ENCODE measurements at regions not wholly inside any gene's neighbourhood (a gene's known extent, or its start where the extent isn't known, plus 50 kb on each side); places are given as distances from the start of the nearest gene placed in this dataset.
A peak's percentile ranks its signal among the peaks of the same experiment; 100 is the strongest.
"Not testable (repeated sequence)": the region's sequence is repeated elsewhere in the genome, so short reads cannot be mapped to it uniquely, and the experiment has no call there.

DNA sequence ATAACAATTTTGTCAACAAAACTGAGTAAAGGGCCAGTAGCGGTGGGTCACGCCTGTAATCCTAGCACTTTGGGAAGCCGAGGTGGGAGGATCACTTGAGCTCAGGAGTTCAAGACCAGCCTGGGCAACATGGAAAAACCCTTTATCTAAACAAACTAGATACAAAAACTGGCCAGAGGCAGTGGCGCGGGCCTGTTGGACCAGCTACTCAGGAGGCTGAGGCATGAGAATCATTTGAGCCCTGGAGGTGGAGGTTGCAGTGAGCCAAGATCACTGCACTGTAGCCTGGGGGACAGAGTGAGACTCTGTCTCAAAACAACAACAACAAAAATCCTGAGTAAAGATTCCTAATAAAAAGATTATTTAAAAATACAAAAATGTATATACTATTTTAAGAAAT is 583.1 kb downstream of the KCNJ2 start:
- not testable (repeated sequence) for H3K4me1 ChIP-seq (ENCODE audit: control insufficient read depth in 1 of 2, insufficient read depth in 2 of 2, low read length in 2 of 2); H4K8ac ChIP-seq (ENCODE audit: low read depth, low read length); H4K91ac ChIP-seq (ENCODE audit: low read depth, low read length); H3K14ac ChIP-seq (ENCODE audit: low read length); H2AFZ ChIP-seq (ENCODE audit: insufficient read depth, low read length, poor library complexity); H3K36me3 ChIP-seq (ENCODE audit: control insufficient read depth in 1 of 2, insufficient read depth in 2 of 2, low read length in 2 of 2); H2BK120ac ChIP-seq (ENCODE audit: insufficient read depth, low read length, poor library complexity); H3K27me3 ChIP-seq (ENCODE audit: insufficient read depth, low read length); H3K79me2 ChIP-seq (ENCODE audit: control insufficient read depth, insufficient read depth, low read length, poor library complexity); H4K12ac ChIP-seq (ENCODE audit: low read depth, low read length); H3K4me3 ChIP-seq (ENCODE audit: low read depth, low read length); H3K9ac ChIP-seq (ENCODE audit: low read length); H2BK12ac ChIP-seq (ENCODE audit: low read length); H3K27ac ChIP-seq (ENCODE audit: low read depth, low read length); H3K79me1 ChIP-seq (ENCODE audit: low read length); H3K9me3 ChIP-seq (ENCODE audit: insufficient read depth, low read depth, low read length); H2BK5ac ChIP-seq (ENCODE audit: low read depth, low read length, poor library complexity); H3K4me2 ChIP-seq (ENCODE audit: low read length); H3K23ac ChIP-seq (ENCODE audit: low read length); H2AK5ac ChIP-seq (ENCODE audit: low read length); H3K4ac ChIP-seq (ENCODE audit: low read depth, low read length); H3K18ac ChIP-seq (ENCODE audit: low read length)
- DNase-seq: peak; percentile 7 to 59
- WGBS (ENCODE audit: extremely low coverage, insufficient coverage, insufficient read length): no CpG with 5 or more reads among the region's 5 CpGs

DNA sequence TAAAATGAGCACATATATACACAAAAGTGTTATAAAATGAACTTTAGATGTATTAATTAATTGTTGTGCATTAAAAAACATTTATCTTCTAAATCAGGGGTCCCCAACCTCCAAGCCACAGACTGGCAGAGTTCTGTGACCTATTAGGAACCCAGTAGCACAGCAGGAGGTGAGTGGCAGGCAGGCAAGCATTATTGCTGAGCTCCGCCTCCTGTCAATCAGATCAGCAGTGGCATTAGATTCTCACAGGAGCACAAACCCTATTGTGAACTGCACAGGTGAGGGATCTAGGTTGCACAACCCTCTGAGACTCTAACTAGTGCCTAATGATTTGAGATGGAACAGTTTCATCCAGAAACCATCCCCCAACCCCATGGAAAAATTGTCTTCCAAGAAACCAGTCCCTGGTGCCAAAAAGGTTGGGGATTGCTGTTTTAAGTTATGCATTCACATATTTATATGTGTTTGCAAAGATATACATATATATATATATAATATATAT is 583.7 kb downstream of the KCNJ2 start:
- no peak overlapping the region for H3K4ac ChIP-seq (ENCODE audit: low read depth, low read length)
- no peaks in the 10 kb centered on the region for H3K36me3 ChIP-seq (ENCODE audit: control insufficient read depth in 1 of 2, insufficient read depth in 2 of 2, low read length in 2 of 2)
- no peak overlapping the region for H2BK12ac ChIP-seq (ENCODE audit: low read length)
- no peak overlapping the region for H4K8ac ChIP-seq (ENCODE audit: low read depth, low read length)
- no peaks in the 10 kb centered on the region for H3K9me3 ChIP-seq (ENCODE audit: insufficient read depth, low read depth, low read length)
- H4K12ac ChIP-seq (ENCODE audit: low read depth, low read length): no peak overlapping the region
- no peaks in the 10 kb centered on the region for H3K79me1 ChIP-seq (ENCODE audit: low read length)
- H3K23ac ChIP-seq (ENCODE audit: low read length): no peak overlapping the region
- no peak overlapping the region for H3K18ac ChIP-seq (ENCODE audit: low read length)
- H2AFZ ChIP-seq (ENCODE audit: insufficient read depth, low read length, poor library complexity): no peak overlapping the region
- H3K14ac ChIP-seq (ENCODE audit: low read length): no peak overlapping the region
- no peak overlapping the region for H2BK5ac ChIP-seq (ENCODE audit: low read depth, low read length, poor library complexity)
- no peak overlapping the region for H3K9ac ChIP-seq (ENCODE audit: low read length)
- no peak overlapping the region for H3K27ac ChIP-seq (ENCODE audit: low read depth, low read length)
- H3K27me3 ChIP-seq (ENCODE audit: insufficient read depth, low read length): no peaks in the 10 kb centered on the region
- H3K4me1 ChIP-seq (ENCODE audit: control insufficient read depth in 1 of 2, insufficient read depth in 2 of 2, low read length in 2 of 2): no peaks in the 10 kb centered on the region
- no peak overlapping the region for H3K4me2 ChIP-seq (ENCODE audit: low read length)
- no peak overlapping the region for H2BK120ac ChIP-seq (ENCODE audit: insufficient read depth, low read length, poor library complexity)
- H3K4me3 ChIP-seq (ENCODE audit: low read depth, low read length): no peak overlapping the region
- no peak overlapping the region for H2AK5ac ChIP-seq (ENCODE audit: low read length)
- no CpG with 5 or more reads among the region's 1 CpG for WGBS (ENCODE audit: extremely low coverage, insufficient coverage, insufficient read length)
- H4K91ac ChIP-seq (ENCODE audit: low read depth, low read length): no peak overlapping the region
- DNase-seq: peak in 1 of 2 donors; percentile 26
- H3K79me2 ChIP-seq (ENCODE audit: control insufficient read depth, insufficient read depth, low read length, poor library complexity): no peaks in the 10 kb centered on the region

DNA sequence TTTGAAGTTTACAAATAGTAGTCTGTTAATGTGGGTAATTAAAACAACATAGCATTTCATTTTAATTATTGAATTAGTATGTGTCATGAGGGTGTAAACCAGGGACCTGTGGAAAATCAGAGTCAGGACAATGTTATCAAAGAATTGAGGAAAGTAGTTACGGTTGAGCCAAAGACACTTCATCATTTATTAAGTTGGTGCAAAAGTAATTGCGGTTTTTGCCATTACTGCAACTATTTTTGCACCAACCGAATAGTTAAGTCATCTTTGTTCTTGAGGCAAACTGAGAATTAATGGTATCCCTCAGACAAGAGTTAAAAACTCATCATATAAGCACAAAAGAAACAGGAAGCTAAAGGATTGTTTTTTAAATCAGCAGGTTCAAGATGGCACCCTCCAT is 593.7 kb downstream of the KCNJ2 start:
- H3K36me3 ChIP-seq (ENCODE audit: control insufficient read depth in 1 of 2, insufficient read depth in 2 of 2, low read length in 2 of 2): no peaks in the 10 kb centered on the region
- H3K23ac ChIP-seq (ENCODE audit: low read length): no peak overlapping the region
- H2AK5ac ChIP-seq (ENCODE audit: low read length): no peak overlapping the region
- H3K4me3 ChIP-seq (ENCODE audit: low read depth, low read length): no peak overlapping the region
- no CpG with 5 or more reads among the region's 3 CpGs for WGBS (ENCODE audit: extremely low coverage, insufficient coverage, insufficient read length)
- H2BK5ac ChIP-seq (ENCODE audit: low read depth, low read length, poor library complexity): no peak overlapping the region
- H3K14ac ChIP-seq (ENCODE audit: low read length): no peak overlapping the region
- no peak overlapping the region for H3K9ac ChIP-seq (ENCODE audit: low read length)
- no peak overlapping the region for H2BK120ac ChIP-seq (ENCODE audit: insufficient read depth, low read length, poor library complexity)
- H3K4me2 ChIP-seq (ENCODE audit: low read length): no peak overlapping the region
- H3K18ac ChIP-seq (ENCODE audit: low read length): no peak overlapping the region
- H3K79me2 ChIP-seq (ENCODE audit: control insufficient read depth, insufficient read depth, low read length, poor library complexity): no peaks in the 10 kb centered on the region
- H3K4ac ChIP-seq (ENCODE audit: low read depth, low read length): no peak overlapping the region
- no peak overlapping the region for H2BK12ac ChIP-seq (ENCODE audit: low read length)
- no peak overlapping the region for H3K27ac ChIP-seq (ENCODE audit: low read depth, low read length)
- no peak for DNase-seq
- H3K79me1 ChIP-seq (ENCODE audit: low read length): no peaks in the 10 kb centered on the region
- H4K12ac ChIP-seq (ENCODE audit: low read depth, low read length): no peak overlapping the region
- H4K91ac ChIP-seq (ENCODE audit: low read depth, low read length): no peak overlapping the region
- no peak overlapping the region for H2AFZ ChIP-seq (ENCODE audit: insufficient read depth, low read length, poor library complexity)
- H4K8ac ChIP-seq (ENCODE audit: low read depth, low read length): no peak overlapping the region
- no peaks in the 10 kb centered on the region for H3K27me3 ChIP-seq (ENCODE audit: insufficient read depth, low read length)
- H3K9me3 ChIP-seq (ENCODE audit: insufficient read depth, low read depth, low read length): no peaks in the 10 kb centered on the region
- H3K4me1 ChIP-seq (ENCODE audit: control insufficient read depth in 1 of 2, insufficient read depth in 2 of 2, low read length in 2 of 2): no peaks in the 10 kb centered on the region

DNA sequence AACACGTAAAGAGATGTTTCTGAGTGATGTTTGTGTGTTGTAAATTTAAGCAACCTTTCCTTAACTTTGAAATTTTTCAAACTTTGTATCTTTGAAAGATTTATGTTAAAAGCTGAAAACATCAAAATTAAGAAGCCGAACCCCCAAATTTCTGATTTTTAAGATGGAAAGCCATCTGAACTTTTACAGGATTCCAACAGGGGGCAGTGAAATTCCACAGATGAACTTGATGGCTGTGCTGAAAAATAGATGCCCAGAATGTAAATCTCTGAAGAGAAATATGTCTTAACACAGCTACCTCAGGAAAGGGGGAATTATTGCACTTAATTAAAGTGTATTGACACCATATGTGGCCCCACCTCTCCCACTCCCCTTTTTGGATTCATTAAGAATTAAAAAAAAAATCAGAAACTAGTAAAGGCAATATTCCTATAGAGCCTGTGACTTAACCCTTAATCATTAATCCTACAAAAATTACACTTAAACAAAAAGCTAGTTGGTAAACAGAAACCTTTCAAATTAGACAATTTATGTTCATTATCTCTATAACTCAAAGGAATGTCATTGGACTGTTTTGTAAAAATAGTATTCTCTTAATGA is 597.9 kb downstream of the KCNJ2 start:
- H3K4me1 ChIP-seq (ENCODE audit: control insufficient read depth in 1 of 2, insufficient read depth in 2 of 2, low read length in 2 of 2): no peaks in the 10 kb centered on the region
- H3K23ac ChIP-seq (ENCODE audit: low read length): no peak overlapping the region
- no peak overlapping the region for H2AFZ ChIP-seq (ENCODE audit: insufficient read depth, low read length, poor library complexity)
- H4K8ac ChIP-seq (ENCODE audit: low read depth, low read length): no peak overlapping the region
- no peak overlapping the region for H3K4ac ChIP-seq (ENCODE audit: low read depth, low read length)
- H2BK5ac ChIP-seq (ENCODE audit: low read depth, low read length, poor library complexity): no peak overlapping the region
- H4K12ac ChIP-seq (ENCODE audit: low read depth, low read length): no peak overlapping the region
- no peak overlapping the region for H3K27ac ChIP-seq (ENCODE audit: low read depth, low read length)
- no peak overlapping the region for H3K4me2 ChIP-seq (ENCODE audit: low read length)
- no peak overlapping the region for H3K18ac ChIP-seq (ENCODE audit: low read length)
- H2BK12ac ChIP-seq (ENCODE audit: low read length): no peak overlapping the region
- H3K14ac ChIP-seq (ENCODE audit: low read length): no peak overlapping the region
- no CpG with 5 or more reads among the region's 2 CpGs for WGBS (ENCODE audit: extremely low coverage, insufficient coverage, insufficient read length)
- H3K79me2 ChIP-seq (ENCODE audit: control insufficient read depth, insufficient read depth, low read length, poor library complexity): no peaks in the 10 kb centered on the region
- H3K9me3 ChIP-seq (ENCODE audit: insufficient read depth, low read depth, low read length): no peaks in the 10 kb centered on the region
- H3K79me1 ChIP-seq (ENCODE audit: low read length): peaks cover 3% of the 10 kb centered on the region
- no peak overlapping the region for H3K9ac ChIP-seq (ENCODE audit: low read length)
- H2BK120ac ChIP-seq (ENCODE audit: insufficient read depth, low read length, poor library complexity): no peak overlapping the region
- peak in 1 of 2 donors; percentile 30 for DNase-seq
- H4K91ac ChIP-seq (ENCODE audit: low read depth, low read length): no peak overlapping the region
- H3K27me3 ChIP-seq (ENCODE audit: insufficient read depth, low read length): no peaks in the 10 kb centered on the region
- no peak overlapping the region for H2AK5ac ChIP-seq (ENCODE audit: low read length)
- no peaks in the 10 kb centered on the region for H3K36me3 ChIP-seq (ENCODE audit: control insufficient read depth in 1 of 2, insufficient read depth in 2 of 2, low read length in 2 of 2)
- H3K4me3 ChIP-seq (ENCODE audit: low read depth, low read length): no peak overlapping the region
